ENCODE measurements at regions not wholly inside any gene's neighbourhood (a gene's known extent, or its start where the extent isn't known, plus 50 kb on each side); places are given as distances from the start of the nearest gene placed in this dataset.

GRCh38 chr6:170025935-170026750, 264.7 kb downstream of the DLL1 start:
- DNase-seq = peak; percentile 88

GRCh38 chr6:170025341-170025911, 265.5 kb downstream of the DLL1 start:
- no peak for DNase-seq

- no peak for DNase-seq
Measured at GRCh38 chr6:170024940-170025339, 265.9 kb downstream of the DLL1 start.

- DNase-seq = no peak
Measured at GRCh38 chr6:170023620-170024521, 267.0 kb downstream of the DLL1 start.

GRCh38 chr6:170022827-170023619, 267.9 kb downstream of the DLL1 start:
- DNase-seq = no peak

GRCh38 chr6:170022291-170022722, 268.6 kb downstream of the DLL1 start:
- DNase-seq = no peak

GRCh38 chr6:170021579-170021978, 269.3 kb downstream of the DLL1 start:
- no peak for DNase-seq

GRCh38 chr6:170019818-170020583, 268.6 kb downstream of the ERMARD start:
- no peak for DNase-seq

GRCh38 chr6:170018936-170019817, 267.8 kb downstream of the ERMARD start:
- no peak for DNase-seq

- no peak for DNase-seq
Measured at GRCh38 chr6:170018422-170018935, 267.1 kb downstream of the ERMARD start.

GRCh38 chr6:170017603-170018320, 266.3 kb downstream of the ERMARD start:
- DNase-seq = no peak

- no peak for DNase-seq
Measured at GRCh38 chr6:170013815-170014214, 262.4 kb downstream of the ERMARD start.

GRCh38 chr6:170012037-170012330, 260.6 kb downstream of the ERMARD start:
- DNase-seq = no peak

GRCh38 chr6:170011204-170012036, 260.0 kb downstream of the ERMARD start:
- no peak for DNase-seq

GRCh38 chr6:170010665-170011203, 259.3 kb downstream of the ERMARD start:
- DNase-seq = no peak

GRCh38 chr6:170008294-170008785, 256.9 kb downstream of the ERMARD start:
- no peak for DNase-seq

- peak; percentile 74 for DNase-seq
Measured at GRCh38 chr6:170007468-170008293, 256.3 kb downstream of the ERMARD start.

Data from COR-L47 (cell line).